Hepatocyte (in vitro differentiated cells): ENCODE measurements at regions not wholly inside any gene's neighbourhood (a gene's known extent, or its start where the extent isn't known, plus 50 kb on each side); places are given as distances from the start of the nearest gene placed in this dataset.

Experiments used
- DNase-seq: peaks from one replicate; pipeline ENCODE4 v3.0.0-alpha.2; 2016; ENCODE audit warnings: low spot score
- H2AFZ ChIP-seq: fragments of 200-600 bp; sonication (generic); 2 replicates; pipeline ENCODE4 v1.6.0; 2016; ENCODE audit warnings: antibody characterized with exemption, mild to moderate bottlenecking
- H3K27ac ChIP-seq: fragments of 200-600 bp; sonication (generic); 2 replicates; pipeline ENCODE4 v1.5.1; 2016; ENCODE audit warnings: mild to moderate bottlenecking
- H3K27me3 ChIP-seq: fragments of 200-600 bp; sonication (generic); 2 replicates; pipeline ENCODE4 v1.6.1; 2016
- H3K36me3 ChIP-seq: fragments of 200-600 bp; sonication (generic); replicated peaks from 2 replicates; pipeline ENCODE4 v1.5.1; 2016; ENCODE audit warnings: low read depth; ENCODE audit not compliant: insufficient read depth
- H3K4me1 ChIP-seq: fragments of 200-600 bp; sonication (generic); 2 replicates; pipeline ENCODE4 v1.5.1; 2016; ENCODE audit warnings: mild to moderate bottlenecking, moderate library complexity; ENCODE audit not compliant: insufficient read depth
- H3K4me2 ChIP-seq: fragments of 200-600 bp; sonication (generic); 2 replicates; pipeline ENCODE4 v1.6.0; 2016
- H3K4me3 ChIP-seq: fragments of 200-600 bp; sonication (generic); 2 replicates; pipeline ENCODE4 v1.5.1; 2016; ENCODE audit warnings: mild to moderate bottlenecking
- H3K79me2 ChIP-seq: fragments of 200-600 bp; sonication (generic); 2 replicates; pipeline ENCODE4 v1.6.0; 2017; ENCODE audit warnings: mild to moderate bottlenecking
- H3K9me2 ChIP-seq: fragments of 200-600 bp; sonication (generic); replicated peaks from 2 replicates; pipeline ENCODE4 v1.6.0; 2017; ENCODE audit warnings: mild to moderate bottlenecking; ENCODE audit not compliant: insufficient read depth
- H3K9me3 ChIP-seq: fragments of 200-600 bp; sonication (generic); 2 replicates; pipeline ENCODE4 v1.5.1; 2016; ENCODE audit warnings: low read depth, mild to moderate bottlenecking
- H4K20me1 ChIP-seq: fragments of 200-600 bp; sonication (generic); 2 replicates; pipeline ENCODE4 v1.6.0; 2016; ENCODE audit warnings: mild to moderate bottlenecking; ENCODE audit not compliant: insufficient read depth, poor library complexity, severe bottlenecking
- EZH2 ChIP-seq: fragments of 200-600 bp; sonication (generic); IDR thresholded peaks from 2 replicates; pipeline ENCODE4 v1.6.1; 2016; ENCODE audit warnings: antibody characterized with exemption, mild to moderate bottlenecking, borderline replicate concordance
- EZH2phosphoT487 ChIP-seq: fragments of 200-600 bp; sonication (generic); IDR thresholded peaks from one replicate; pipeline ENCODE4 v1.6.1; 2018; ENCODE audit warnings: antibody characterized with exemption, mild to moderate bottlenecking, low read depth, moderate library complexity; ENCODE audit not compliant: unreplicated experiment, severe bottlenecking
- WGBS: methylation state at CpG from one replicate; pipeline ENCODE4 v1.1.6; 2016; ENCODE audit warnings: low lambda C conversion rate; ENCODE audit errors: missing lambda C conversion rate; 5-methylcytosine and 5-hydroxymethylcytosine counted together
- TF ChIP-seq, protein P1 (sequence below): fragments of 200-600 bp; sonication (generic); IDR thresholded peaks from 2 replicates; pipeline ENCODE4 v1.5.1; 2016; ENCODE audit warnings: antibody characterized with exemption, mild to moderate bottlenecking; ENCODE audit not compliant: poor library complexity

DNA sequence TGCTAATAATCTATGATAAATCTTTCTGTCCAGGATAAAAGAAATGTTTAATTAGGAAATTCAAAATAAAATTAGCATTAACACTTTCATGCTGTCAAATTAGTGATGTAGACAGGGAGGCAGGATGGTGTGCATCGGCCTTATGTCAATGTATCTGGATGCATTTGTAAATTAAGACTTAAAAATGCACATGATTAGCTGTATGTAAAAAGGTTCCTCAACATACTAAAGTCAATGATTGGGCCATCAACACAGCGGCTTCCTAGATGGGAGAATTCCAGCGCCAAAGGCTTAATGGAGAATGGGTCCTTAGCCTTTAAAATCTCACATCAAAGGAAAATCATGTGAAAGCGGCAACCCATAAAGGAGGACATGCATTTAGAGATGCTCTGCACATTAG lies 77.5 kb upstream of the ZEB2 start:
- Histone ChIP-seq H3K27me3 (no peaks in the 10 kb centered on the region), H3K79me2 (no peaks in the 10 kb centered on the region), H3K27ac (no peak overlapping the region), H4K20me1 (no peaks in the 10 kb centered on the region), H3K4me2 (no peak overlapping the region), H3K4me1 (no peaks in the 10 kb centered on the region), H3K4me3 (no peak overlapping the region), H2AFZ (no peak overlapping the region), H3K9me2 (no peaks in the 10 kb centered on the region), H3K9me3 (no peaks in the 10 kb centered on the region), H3K36me3 (no peaks in the 10 kb centered on the region)
- WGBS, result 71% methylated on average over 4 of the region's 4 CpGs
- no peak for DNase-seq
- TF ChIP-seq EZH2 (no peak), EZH2phosphoT487 (no peak)
- TF ChIP-seq, protein P1, sequence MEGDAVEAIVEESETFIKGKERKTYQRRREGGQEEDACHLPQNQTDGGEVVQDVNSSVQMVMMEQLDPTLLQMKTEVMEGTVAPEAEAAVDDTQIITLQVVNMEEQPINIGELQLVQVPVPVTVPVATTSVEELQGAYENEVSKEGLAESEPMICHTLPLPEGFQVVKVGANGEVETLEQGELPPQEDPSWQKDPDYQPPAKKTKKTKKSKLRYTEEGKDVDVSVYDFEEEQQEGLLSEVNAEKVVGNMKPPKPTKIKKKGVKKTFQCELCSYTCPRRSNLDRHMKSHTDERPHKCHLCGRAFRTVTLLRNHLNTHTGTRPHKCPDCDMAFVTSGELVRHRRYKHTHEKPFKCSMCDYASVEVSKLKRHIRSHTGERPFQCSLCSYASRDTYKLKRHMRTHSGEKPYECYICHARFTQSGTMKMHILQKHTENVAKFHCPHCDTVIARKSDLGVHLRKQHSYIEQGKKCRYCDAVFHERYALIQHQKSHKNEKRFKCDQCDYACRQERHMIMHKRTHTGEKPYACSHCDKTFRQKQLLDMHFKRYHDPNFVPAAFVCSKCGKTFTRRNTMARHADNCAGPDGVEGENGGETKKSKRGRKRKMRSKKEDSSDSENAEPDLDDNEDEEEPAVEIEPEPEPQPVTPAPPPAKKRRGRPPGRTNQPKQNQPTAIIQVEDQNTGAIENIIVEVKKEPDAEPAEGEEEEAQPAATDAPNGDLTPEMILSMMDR, result no peak

DNA sequence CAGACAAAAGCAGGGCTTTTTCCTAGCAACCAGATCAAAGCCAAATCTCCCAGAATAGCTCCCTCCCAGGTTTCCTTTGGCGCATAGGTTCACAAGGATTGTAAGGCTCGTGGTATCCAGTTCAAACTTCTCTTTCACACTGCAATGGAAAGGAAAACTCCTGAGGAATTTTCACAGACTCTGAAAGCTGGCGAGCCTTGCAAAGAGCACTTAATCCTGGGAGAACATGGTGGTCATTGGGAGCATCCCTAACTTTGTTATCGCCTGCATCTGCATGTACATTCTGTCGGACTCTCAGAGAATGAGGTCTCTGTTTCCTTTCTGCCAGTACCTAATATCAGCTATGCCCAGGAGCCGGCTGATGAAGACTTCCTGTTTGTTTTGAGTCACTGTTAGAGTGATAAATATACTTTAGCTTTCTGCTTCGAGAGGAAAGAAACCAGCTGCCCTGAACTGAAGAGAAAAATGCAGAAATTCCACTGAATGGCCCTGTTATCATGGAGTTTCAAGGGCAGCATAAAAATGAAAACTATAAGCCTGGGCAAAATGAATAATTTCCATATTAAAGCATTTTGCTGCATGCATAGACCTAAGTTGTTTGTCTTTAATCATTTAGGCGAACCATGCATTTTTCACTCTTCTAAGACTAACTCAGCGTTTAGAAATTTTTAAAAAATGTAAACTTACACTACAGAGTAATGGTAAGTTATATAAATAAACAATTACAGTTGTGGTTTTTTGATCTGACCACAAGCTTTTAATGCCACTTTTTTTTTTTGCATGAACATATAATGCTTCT lies 76.4 kb upstream of the ZEB2 start:
- Histone ChIP-seq H4K20me1 (no peaks in the 10 kb centered on the region), H3K4me2 (peak overlapping the region; percentile 64), H3K4me1 (no peaks in the 10 kb centered on the region), H3K4me3 (no peak overlapping the region), H2AFZ (no peak overlapping the region), H3K9me2 (no peaks in the 10 kb centered on the region), H3K36me3 (no peaks in the 10 kb centered on the region), H3K9me3 (no peaks in the 10 kb centered on the region), H3K27ac (peak overlapping the region; percentile 6), H3K79me2 (no peaks in the 10 kb centered on the region), H3K27me3 (no peaks in the 10 kb centered on the region)
- no peak for TF ChIP-seq EZH2phosphoT487
- no peak for TF ChIP-seq EZH2
- TF ChIP-seq, protein P1, result no peak
- peak; percentile 45 for DNase-seq
- WGBS, result 19% methylated on average over 9 of the region's 9 CpGs

DNA sequence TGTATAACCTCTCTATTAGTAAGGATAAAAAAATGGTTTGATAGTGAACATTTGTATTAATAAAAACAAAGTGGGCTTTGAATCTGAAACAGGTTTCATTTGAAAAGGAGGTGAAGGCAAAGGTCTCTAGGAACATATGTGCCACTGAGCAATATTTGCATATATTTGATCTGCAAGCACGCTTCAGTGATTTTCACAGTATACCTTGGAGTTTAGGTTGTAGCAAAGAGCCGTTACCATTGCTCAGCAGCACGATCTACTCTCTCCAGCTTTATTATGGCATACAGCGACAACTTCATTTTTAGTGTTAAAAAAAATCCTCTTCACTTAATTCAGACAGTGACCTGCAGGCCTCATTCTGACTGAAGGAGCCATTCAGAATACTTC lies 75.8 kb upstream of the ZEB2 start:
- no peak overlapping the region for H3K4me3 ChIP-seq
- H3K27ac ChIP-seq, result peak overlapping the region; percentile 6

More for the DNA sequence above, 75.8 kb upstream of the ZEB2 start:
- no peak overlapping the region for H2AFZ ChIP-seq
- no peaks in the 10 kb centered on the region for H3K79me2 ChIP-seq
- no peaks in the 10 kb centered on the region for H3K9me3 ChIP-seq
- no peaks in the 10 kb centered on the region for H4K20me1 ChIP-seq
- TF ChIP-seq EZH2phosphoT487 (no peak), EZH2 (no peak)
- TF ChIP-seq, protein P1, result no peak
- no peaks in the 10 kb centered on the region for H3K36me3 ChIP-seq
- peak overlapping the region; percentile 64 for H3K4me2 ChIP-seq
- no peaks in the 10 kb centered on the region for H3K4me1 ChIP-seq
- H3K9me2 ChIP-seq, result no peaks in the 10 kb centered on the region
- 73% methylated on average over 4 of the region's 4 CpGs for WGBS
- H3K27me3 ChIP-seq, result no peaks in the 10 kb centered on the region
- no peak for DNase-seq
